ENCODE measurements at regions not wholly inside any gene's neighbourhood (a gene's known extent, or its start where the extent isn't known, plus 50 kb on each side); places are given as distances from the start of the nearest gene placed in this dataset.
A peak's percentile ranks its signal among the peaks of the same experiment; 100 is the strongest.

DNA sequence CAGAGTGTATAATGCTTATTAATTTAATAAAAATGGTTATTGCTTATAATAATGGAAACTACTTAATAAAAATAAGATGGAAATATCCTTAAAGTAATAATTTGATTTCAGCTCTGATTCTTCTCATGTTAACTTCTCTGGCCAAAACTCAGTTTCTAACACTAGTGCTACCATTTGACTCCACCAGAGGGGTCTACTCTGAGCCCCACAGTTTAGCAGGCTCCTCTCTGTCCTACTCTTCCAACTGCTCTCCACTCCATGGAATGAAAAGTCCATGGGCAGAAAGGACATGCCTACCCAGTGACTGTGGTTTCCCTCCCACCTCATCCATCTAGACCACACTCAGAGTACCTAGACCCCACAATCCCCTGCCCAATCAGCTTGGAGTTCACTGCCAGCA lies 489.1 kb upstream of the CAMK1G start:
- TF ChIP-seq, protein P1, sequence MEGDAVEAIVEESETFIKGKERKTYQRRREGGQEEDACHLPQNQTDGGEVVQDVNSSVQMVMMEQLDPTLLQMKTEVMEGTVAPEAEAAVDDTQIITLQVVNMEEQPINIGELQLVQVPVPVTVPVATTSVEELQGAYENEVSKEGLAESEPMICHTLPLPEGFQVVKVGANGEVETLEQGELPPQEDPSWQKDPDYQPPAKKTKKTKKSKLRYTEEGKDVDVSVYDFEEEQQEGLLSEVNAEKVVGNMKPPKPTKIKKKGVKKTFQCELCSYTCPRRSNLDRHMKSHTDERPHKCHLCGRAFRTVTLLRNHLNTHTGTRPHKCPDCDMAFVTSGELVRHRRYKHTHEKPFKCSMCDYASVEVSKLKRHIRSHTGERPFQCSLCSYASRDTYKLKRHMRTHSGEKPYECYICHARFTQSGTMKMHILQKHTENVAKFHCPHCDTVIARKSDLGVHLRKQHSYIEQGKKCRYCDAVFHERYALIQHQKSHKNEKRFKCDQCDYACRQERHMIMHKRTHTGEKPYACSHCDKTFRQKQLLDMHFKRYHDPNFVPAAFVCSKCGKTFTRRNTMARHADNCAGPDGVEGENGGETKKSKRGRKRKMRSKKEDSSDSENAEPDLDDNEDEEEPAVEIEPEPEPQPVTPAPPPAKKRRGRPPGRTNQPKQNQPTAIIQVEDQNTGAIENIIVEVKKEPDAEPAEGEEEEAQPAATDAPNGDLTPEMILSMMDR (IDR thresholded peaks at IDR 0.05; ENCODE audit: low read depth, low read length, missing control alignments): peak; percentile 45
- H3K4me3 ChIP-seq (ENCODE audit: low read depth, low read length): no peak overlapping the region
- no peak for DNase-seq (ENCODE audit: low read depth)

DNA sequence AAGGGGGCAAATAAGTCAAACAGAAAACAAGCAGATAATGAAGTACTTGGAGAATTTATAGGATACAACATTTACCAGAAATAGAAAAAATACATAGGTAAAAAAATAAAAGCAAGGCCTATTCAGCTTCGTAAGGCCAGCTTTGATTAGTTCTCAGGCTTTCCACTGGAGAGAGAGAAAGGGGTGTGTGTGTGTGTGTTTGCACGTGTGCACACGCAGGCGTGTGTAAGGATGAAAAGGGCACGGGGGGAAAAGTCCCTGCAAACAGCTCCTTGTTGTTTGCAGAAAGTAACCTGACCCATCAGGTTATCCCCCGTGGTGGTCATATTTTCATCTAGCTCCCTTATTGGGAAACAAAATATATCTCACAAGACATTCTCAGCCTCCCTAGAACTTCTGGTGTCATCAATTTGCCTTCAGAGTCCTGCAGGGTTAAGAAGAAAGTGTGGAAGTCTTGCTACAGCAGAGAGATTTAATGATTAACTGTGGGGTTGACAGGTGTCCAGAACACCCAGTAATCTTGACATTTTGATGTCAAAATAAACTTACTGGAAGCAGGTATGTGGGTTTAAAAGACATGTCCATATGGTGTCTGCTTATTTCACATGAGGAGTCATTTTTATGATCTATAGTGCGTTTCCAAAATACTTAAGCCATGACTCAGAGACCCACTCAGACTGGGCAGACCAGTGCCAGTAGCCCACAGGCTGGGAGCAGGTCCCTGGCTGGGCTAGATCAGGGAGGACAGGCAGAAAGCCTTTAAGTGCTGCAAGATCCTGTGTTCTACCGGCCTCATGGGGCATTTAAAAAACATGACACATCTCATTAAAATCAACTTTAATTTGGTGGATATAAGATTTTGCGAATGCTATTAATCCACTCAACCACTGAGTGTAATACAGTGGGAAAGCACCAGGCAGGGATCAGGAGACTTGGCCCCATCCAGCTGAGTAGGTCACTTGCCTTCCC lies 487.6 kb upstream of the CAMK1G start:
- DNase-seq (ENCODE audit: low read depth): no peak
- TF ChIP-seq, protein P1 (IDR thresholded peaks at IDR 0.05; ENCODE audit: low read depth, low read length, missing control alignments): no peak
- no peak overlapping the region for H3K4me3 ChIP-seq (ENCODE audit: low read depth, low read length)

DNA sequence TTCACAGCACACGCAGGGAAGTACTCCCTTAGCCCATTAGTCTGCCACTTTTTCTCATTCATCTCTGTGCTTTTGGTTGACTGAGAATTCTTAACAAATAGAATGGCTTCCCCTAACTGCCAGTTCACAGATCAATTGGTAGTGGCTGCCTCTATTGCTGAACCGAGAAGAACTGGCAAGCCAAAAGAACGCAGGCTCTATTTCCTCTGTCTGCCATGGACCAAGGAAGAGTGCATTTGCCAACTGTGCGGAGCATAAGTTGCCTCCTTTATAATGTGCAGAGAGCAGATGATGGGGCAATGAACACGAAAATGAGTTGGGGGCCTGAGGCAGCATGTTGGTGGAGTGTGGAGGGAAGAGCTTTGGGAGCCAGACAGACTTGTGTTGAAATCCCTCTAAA lies 483.1 kb upstream of the CAMK1G start:
- no peak overlapping the region for H3K4me3 ChIP-seq (ENCODE audit: low read depth, low read length)
- TF ChIP-seq, protein P1 (IDR thresholded peaks at IDR 0.05; ENCODE audit: low read depth, low read length, missing control alignments): no peak
- DNase-seq (ENCODE audit: low read depth): no peak

DNA sequence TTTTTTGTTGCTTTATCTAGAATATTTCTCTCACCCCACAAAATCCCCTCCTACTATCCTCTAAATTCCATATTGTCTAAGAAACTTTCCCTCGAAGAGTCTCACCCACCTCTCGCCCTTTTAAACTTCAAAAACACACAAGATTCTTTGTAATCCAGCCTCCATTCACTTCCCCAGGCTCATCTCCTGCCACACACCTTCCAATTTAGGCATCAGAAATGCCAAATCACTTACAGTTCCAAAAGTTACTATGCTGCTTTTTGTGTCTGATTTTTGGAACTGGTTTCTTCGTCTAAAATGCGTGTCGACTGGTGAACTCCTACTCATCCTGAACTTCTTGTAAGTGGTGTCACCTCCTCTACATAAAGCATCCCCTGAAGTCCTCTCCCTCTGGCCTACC lies 482.4 kb upstream of the CAMK1G start:
- TF ChIP-seq, protein P1 (IDR thresholded peaks at IDR 0.05; ENCODE audit: low read depth, low read length, missing control alignments): no peak
- H3K4me3 ChIP-seq (ENCODE audit: low read depth, low read length): no peak overlapping the region
- no peak for DNase-seq (ENCODE audit: low read depth)

DNA sequence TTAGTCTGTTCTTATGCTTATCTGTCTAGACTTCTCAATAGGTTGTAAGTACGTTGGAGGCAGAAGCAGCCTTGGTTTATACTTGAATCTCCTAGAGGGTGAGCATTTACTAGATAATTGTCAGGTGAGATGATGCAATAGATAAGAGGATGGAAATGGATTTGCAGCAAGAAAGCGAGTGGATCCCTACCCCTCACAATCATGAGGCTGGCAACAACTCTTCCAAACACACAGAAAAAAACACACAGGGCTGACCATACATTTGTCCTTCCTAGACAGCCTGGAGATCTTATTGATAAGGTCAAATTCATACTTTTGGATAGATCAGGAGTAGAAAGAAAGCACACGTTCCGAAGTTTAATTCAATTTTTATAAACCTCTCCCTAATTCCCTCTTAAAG lies 481.4 kb upstream of the CAMK1G start:
- TF ChIP-seq, protein P1 (IDR thresholded peaks at IDR 0.05; ENCODE audit: low read depth, low read length, missing control alignments): no peak
- no peak for DNase-seq (ENCODE audit: low read depth)
- no peak overlapping the region for H3K4me3 ChIP-seq (ENCODE audit: low read depth, low read length)

DNA sequence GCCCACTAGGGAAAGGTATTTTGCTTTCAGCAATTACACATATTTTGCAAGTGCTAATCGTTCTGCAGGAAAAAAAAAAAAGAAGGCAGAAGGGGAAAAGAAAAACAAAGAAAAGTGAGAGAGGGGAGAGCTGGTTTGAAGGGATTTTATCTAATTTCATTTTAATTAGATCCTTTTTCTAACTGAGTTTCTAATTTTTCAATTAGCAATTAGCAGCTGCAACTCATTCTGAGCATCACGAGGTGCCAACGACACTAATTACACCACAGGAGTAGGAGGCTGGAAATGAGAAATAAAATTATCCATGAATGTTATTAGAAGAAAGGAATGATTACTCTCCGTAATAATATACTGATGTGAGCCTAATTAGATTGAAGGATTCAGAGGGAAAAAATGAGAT lies 481.0 kb upstream of the CAMK1G start:
- no peak for DNase-seq (ENCODE audit: low read depth)
- TF ChIP-seq, protein P1 (IDR thresholded peaks at IDR 0.05; ENCODE audit: low read depth, low read length, missing control alignments): no peak
- no peak overlapping the region for H3K4me3 ChIP-seq (ENCODE audit: low read depth, low read length)
